HG03097 (cell line): ENCODE measurements at regions not wholly inside any gene's neighbourhood (a gene's known extent, or its start where the extent isn't known, plus 50 kb on each side); places are given as distances from the start of the nearest gene placed in this dataset.

ENCODE experiments used
- ATAC-seq: cut with Tn5 transposase; IDR thresholded peaks from one replicate; pipeline ENCODE4 v1.9.1; 2021; ENCODE audit not compliant: unreplicated experiment, low FRiP score

DNA sequence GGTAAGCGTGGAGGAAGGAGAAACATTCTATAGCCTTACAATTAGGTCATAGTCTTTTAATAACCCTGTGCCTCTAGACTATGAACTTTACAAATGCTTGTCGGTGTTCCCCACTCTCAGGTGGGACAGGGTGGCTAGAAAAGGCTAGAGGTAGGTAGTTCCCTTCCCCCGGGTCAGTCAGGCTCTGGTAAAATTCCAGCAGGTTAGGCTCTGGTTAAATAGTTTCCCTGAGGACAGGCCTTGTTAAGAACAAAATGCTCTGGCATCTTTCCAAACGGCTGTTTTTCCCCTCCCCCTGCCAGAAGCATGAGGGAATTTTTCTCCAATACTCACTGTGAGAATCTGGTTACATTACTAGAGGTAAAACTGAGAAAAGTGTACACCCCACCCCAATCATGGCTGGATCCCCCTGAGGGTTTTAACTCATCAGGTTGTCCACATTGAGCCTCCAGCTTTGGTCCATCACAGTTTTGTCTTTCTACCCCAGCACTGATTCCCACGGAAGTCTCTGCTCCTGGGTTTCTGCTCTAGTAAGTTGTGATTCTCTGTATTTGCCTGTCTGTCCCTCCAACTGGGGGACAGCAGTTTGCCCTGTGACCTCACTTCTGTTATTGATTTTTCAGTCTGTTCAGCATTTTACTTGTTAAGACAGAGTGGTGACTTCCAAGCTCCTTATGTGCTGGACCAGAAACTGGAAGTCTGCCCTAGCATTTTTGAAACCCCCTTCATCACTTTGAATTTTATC lies 84.7 kb upstream of the ADGRF1 start:
- no peak for ATAC-seq

DNA sequence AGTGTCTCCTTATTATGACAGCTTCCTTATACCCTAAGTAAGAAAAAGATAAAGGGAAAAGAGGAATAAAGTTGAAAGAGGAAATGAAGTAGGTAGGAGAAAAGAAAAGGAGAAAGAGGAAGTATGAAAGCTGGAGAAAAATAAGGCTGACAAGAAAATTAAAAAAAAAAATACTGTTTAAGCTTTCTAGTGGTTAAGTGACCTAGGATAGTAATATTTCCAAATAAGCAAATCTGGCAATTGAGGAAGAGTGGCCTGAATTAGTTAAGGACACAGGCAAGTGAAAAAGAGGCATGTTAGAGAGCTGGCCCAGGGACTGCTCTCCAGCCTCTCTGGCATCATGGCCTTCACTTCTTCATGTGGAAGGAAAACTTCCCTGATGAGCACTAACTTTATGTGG lies 76.5 kb upstream of the ADGRF1 start:
- no peak for ATAC-seq

DNA sequence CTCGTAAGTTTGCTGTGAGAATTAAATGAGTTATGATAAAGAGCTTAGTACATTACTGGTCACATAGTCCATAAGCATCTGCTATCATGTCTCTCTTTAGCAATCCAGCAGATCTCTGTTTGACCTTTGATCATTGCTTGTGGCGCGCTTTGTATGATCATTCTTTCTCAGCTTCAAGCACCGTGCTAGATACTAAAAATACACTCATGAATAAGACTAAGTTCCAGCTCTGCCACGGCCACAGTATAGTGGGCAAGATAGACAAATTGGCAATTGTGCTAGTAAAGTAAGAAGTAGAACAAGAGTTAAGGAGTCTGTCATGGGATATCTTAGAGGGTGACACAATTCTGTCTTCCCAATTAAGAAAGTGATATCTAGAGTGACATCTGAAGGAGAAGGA lies 75.2 kb upstream of the ADGRF1 start:
- no peak for ATAC-seq

DNA sequence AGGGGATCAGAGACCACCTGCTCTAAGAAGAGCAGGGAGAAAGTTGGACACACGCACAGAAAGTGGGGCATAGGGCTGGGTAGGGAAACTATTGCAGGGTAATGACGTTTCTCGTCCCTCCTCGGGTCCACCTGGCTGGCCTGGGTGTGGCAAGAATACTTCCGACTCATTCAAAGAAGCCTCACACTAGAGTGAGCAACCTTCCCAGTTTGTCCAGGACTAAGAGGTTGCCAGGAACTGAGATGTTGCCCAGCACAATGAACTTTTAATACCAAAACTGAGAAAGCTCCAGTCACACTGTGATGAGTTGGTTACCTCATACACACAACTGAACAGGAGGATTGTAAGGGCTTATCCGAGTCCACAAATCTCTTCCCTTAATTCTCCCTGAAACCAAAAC lies 74.5 kb upstream of the ADGRF1 start:
- ATAC-seq: no peak

DNA sequence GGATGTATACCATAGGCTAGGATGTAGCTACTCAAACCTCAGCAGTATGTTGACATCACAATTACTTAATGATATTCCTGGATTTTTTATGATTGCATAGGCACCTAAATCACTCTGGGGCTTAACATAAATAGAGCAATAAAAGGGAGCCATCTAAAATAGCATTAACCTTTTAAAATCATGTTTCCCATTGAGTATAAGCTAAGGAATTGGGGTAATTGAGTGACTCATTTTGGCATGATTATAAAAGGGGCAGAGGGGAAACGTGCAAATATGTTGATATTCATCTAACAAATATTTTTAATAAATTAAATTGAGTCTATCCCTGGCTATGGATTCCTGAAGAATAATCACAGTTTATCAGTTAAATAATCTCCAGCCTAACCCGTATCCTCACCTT lies 74.0 kb upstream of the ADGRF1 start:
- ATAC-seq: no peak

DNA sequence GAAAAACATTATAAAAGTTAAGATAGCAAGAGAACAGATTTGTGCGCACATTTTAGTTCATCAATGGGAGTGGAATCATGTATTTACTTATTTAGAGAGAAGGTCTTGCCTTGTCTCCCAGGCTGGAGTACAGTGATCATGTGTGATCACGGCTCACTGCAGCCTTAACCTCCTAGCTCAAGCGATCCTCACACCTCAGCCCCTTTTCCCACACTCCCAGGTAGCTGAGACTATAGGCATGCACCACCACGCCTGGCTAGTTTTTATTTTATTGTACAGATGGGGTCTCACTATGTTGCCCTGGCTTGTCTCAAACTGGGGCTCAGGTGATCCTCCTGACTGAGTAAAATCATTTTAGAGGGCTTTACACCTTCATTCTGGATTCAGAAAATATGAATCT lies 72.3 kb upstream of the ADGRF1 start:
- ATAC-seq: no peak

DNA sequence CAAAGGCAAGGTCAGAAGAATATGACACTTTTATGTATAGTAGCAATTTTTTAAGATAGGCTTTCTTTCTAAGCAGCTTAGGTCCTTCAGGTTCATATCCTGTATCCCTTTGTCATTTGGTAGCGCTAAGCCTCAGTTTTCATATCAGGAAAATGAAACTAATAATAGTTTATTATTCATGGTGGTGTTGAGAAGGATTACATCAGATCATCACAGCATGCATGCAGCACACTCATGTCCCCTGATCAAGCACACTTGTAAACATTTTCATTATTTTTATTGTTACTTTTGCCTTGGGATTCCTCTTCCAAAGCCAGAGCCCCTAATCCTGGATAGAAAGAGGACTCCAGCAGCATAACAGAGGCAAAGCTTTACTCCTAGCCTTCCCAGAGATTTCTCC lies 70.2 kb upstream of the ADGRF1 start:
- ATAC-seq: no peak

DNA sequence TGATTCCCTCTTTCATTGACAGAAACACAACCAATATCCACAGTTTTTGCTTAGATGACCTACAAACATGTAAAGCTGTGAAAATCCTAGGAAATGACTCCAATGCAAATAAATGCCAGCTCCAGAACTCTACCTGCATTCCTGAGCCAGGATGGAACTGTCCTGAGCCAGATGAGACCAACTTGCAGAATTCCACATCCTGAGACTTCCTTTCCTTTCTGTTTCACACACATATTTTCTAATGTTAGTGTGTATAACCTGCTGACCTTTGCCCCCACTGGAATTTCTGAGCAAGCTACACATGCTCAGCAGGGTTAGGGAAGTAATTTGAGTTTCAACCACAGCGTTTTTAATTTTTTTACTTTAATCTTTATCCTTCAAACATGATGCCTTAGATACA lies 69.6 kb upstream of the ADGRF1 start:
- ATAC-seq: no peak

DNA sequence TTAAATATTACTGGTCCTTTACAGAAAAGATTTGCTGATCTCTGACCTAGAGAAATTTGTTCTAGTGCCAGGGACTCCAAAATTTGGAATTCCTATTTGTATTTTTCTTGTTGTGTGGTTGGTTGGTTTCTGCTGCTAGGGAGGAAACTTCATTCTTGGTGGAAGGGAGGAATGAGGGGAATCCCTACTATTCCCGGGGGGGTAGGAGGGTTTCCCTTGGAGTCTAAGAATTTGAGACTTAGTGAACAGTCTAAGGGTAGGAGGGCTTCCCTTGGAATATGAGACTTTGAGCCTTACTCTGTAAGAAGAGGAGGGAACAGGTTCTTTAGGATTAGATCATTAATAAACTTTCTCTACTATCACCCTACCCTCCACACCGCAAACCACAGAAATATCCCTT lies 67.1 kb upstream of the ADGRF1 start:
- ATAC-seq: no peak

DNA sequence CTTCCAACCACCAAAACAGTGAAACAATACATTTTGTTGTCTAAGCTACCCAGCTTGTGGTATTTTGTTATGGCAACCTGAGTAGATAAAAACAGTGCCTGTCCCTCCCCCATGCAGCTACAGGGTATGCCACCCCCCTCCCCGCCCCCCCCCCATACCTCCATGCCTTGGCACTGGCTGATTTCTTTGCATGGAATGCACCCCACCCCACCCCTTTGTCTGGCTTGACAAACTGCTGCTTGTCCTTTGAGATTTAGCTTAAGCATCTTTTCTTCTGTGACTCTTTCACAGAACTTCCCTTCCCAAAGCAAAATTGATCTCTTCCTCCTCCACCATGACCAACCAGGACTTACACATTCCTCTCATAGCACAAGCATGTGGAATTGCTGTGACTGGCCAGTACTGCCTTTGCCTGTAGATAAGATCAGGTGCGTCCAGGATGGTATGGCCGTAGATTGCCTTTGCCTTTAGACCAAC lies 64.6 kb upstream of the ADGRF1 start:
- no peak for ATAC-seq

DNA sequence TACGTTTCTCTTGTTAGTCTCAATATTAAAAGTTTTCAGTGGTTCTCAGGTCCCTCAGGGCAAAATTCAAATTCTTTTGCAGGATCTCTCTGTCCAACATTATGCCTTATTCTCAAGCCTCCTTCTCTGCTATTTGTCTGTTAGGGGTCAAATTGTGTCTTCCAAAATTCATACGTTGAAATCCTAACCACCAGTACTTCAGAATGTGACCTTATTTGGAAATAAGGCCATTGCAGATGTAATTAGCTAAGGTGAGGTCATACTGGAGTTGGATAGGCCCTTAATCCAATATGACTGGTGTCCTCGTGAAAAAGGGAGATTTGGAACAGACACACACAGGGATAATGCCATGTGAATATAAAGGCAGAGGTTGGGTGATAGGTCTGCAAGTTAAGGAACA lies 64.1 kb upstream of the ADGRF1 start:
- no peak for ATAC-seq

DNA sequence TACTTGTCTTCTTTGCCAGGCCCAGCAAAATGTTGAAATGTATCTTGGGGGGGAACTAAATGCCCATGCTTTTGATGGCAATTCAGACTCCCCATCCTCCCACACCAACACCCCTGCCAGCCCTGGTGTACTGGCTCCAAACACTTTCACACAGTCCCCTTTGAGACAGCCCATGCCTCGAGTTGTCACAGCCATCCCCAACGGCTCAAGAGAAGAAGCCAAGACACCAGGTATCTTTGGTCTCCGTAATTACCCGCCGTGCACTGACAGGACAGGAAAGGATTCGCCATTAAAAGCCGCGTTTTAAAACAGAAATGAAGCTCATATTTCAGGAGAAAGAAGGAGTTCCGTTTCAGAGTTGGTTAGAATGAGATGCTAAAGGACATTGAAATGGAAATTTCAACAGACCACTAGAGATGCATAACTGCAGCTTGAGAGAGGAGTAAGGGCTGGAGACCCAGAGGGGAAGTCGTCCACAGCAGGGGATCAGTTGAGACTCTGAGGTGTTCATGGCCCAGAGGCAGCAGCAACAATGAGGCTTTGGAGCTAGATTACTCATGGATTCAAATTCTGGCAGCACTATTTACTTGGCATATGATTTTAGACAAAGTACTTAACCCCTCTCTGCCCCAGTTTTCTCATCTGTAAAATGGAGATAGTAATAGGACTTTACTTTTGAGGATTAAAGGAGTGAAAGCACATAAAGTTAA lies 63.5 kb upstream of the ADGRF1 start:
- ATAC-seq: no peak

DNA sequence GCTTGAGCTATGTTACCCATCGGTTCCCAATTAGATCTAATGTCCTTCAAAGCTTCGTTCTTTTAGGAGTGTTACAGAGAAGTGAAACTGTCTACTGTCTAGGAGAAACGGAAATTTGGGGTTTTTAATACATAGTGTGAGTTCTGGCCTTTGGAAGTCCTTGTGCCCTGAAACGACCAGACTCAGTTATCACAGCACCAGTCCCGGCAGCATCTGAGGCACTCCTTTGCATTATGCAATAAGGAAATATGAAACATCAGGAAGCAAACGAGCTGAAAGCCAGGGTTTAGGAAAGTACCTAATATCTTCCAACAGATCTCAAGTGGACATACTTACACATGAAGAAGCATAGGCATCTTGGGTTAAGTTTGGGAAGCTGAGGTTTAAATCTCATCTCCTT lies 61.8 kb upstream of the ADGRF1 start:
- ATAC-seq: no peak

DNA sequence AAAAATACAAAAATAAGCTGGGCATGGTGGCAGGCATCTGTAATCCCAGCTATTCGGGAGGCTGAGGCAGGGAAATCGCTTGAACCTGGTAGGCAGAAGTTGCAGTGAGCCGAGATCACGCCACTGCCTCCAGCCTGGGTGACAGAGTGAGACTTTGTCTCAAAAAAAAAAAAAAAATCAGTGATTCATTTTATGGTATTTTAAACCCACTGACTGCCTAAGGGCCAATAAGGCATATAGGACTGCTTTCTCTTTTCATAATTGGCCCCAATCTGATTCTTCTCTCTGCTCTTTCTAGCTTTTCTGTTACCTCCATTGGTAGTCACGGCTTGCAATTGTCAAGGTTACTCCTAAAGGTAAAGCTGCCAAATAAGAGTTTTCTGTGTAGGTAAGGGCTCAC lies 60.2 kb upstream of the ADGRF1 start:
- no peak for ATAC-seq

DNA sequence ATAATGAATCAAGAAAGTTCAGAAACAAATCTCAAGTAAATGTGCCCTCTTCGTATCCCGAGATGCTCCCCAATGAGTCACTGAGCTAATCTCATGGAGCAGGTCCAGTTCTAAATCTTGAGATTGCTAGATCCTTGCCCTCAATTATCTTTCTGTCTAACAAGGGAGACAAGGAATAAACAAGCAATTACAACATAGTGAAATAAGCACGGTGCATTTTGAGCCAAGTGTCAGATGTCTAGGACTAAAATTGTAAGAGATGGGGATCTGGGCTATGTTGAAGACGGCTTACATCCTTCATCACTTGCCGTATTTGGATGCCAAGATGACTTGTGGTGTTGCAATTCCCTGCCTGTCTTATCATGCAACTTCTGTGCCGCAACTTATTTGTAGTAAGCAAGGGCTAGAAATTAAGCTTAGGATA lies 56.5 kb upstream of the ADGRF1 start:
- ATAC-seq: no peak

DNA sequence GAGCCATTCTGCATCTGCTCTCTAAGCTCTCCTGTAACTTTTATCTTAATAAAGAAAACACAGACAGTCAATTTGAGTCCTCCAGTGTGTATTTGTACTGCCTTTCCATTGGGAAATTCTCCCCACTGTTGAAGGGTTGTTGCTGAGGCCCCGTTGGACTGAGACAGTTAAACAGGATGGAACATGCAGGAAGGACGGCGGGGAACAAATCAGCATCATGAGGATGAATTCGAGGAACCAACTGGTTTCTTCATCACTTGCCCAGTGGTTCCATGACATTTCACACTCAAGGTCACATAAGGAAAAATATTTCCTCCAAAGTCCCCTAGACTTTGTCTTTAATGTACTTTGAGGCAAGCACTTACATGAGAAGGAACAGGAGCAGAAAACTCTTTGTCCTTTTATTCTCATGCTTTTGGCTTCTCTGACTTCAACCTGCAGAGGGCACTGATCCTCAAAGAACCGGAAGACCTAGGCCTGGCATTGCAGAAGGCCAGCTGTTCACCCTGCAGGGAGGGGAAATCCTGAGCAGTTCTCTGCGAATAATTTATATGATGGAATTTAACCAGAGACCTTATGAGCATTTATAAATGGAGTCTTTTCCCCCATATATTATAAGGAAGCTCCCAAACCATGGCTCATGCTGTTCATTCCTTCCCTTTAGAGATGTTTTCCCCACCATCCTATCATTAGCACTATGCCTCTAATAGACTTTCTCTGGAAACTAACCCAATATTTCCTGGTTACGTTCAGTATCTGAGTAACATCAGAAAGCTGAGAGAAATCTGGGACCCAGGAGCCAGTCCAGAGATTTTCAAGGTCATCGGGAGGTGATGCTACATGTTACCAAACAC lies 55.2 kb upstream of the ADGRF1 start:
- ATAC-seq: peak; percentile 96

DNA sequence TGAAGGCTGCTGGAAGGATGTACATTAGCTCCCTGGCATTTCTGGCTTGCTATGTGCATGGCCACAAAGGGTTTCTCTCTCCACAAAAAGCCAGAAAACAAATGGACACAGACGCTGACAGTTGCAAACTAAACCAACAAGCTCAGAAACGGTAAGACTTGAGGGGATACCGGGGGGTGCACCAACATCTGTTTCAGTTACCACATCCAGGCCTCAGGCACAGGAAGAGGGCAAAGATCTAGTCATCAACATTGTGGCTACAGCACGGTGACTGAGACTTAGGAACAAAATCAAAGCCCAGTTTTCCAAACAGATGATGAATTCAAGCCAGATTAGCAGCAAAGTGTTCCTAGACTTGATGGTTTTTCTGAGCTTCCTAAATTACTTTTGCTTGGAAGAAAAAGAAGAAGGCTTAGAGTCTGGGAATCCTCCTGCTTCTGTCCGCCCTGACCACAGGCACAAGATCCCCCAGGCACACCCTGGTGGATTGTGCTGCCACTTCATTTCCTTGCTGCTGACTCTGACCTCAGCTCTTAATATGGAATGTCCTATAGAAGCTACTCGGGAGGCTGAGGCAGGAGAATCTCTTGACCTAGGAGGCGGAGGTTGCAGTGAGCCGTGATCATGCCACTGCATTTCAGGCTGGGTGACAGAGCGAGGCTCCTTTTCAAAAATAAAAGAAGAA lies 54.2 kb upstream of the ADGRF1 start:
- ATAC-seq: no peak

DNA sequence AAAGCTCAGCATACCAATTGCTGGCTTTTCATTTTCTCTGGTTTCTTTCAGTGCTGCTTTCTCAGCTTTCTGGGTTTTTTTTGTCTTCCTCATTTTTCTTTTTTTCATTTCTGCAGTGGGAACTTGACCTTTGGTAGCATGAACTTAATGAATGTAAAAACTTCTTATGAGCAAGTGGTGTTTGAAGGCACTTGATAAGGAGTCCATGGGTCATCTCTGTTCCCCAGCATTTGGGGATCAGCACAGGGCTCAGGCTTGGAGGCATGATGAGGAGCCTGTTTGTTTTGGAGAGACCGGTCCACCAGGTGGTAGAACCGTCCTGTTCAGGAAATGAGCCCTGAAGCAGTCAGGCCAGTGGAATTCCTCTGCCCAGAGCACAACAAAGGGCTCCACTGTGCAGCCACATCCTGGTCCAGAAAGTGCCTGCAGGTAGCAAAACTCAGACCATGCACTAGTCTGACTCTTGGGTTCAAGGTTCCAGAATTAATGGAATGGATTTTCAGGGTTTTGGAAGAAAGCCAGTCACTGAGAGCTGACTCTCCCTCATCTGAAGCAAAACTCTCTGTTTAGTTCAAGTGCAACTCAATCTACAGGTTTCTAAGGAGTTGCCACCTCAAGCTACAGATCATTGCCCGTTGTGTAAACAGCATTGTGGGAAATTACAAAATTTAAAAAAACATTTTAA lies 52.3 kb upstream of the ADGRF1 start:
- no peak for ATAC-seq

DNA sequence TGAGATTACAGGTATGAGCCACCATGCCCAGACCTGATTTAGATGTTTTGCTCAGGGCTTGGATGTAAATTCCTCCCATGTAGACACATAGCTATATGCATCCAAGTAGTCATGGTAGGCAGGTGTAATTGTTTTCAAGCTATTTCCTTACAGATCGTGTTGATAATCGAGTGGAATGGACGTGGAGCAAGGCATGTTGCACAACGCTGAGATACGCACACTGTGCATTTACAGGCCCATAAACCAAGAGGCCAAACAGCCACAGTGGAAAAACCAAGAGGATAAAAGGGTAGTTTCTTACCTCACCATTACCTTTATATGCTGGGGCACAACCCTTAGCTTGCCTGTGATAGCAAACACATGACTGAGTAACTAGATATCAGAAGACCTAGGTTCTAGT lies 51.0 kb upstream of the ADGRF1 start:
- no peak for ATAC-seq
